Pancreas (tissue), 10 donors: ENCODE measurements at regions not wholly inside any gene's neighbourhood (a gene's known extent, or its start where the extent isn't known, plus 50 kb on each side); places are given as distances from the start of the nearest gene placed in this dataset.

Experiments
- ATAC-seq, 4 donors: fragments of 200-7000 bp; cut with Tn5 transposase; one replicate each; pipeline versions ENCODE4 v1.8.0 to v1.9.1; 2020; ENCODE audit warnings: mild to moderate bottlenecking in 4 of 4, moderate library complexity in 4 of 4
- DNase-seq, 6 donors: peaks; one replicate each; pipeline ENCODE4 v3.0.0-alpha.2; 2020
- FAIRE-seq: peaks from 2 replicates; lab custom pipeline; 2012; peaks lifted over from hg19 to GRCh38; lab: Jason Lieb, UNC
- H3K27ac ChIP-seq, 4 donors: fragments of 200-600 bp; sonication (generic); 1 replicate in 3 of 4; 2 replicates in 1 of 4; pipeline versions ENCODE4 v1.5.0 to v1.8.0; 2020
- H3K27me3 ChIP-seq, 4 donors: fragments of 200-600 bp; one replicate each; pipeline ENCODE4 v1.8.0; 2021
- H3K36me3 ChIP-seq, 3 donors: fragments of 200-600 bp; sonication (generic) in 1 of 3; one replicate each; pipeline versions ENCODE4 v1.5.0 to v1.8.0; 2020 to 2021
- H3K4me1 ChIP-seq, 3 donors: fragments of 200-600 bp; one replicate each; pipeline ENCODE4 v1.8.0; 2021
- H3K4me3 ChIP-seq, 4 donors: fragments of 200-600 bp; sonication (generic) in 2 of 4; one replicate each; pipeline versions ENCODE4 v1.5.0 to v1.8.0; 2020 to 2021
- H3K9me3 ChIP-seq, 4 donors: fragments of 200-600 bp; one replicate each; pipeline ENCODE4 v1.8.0; 2021
- CTCF ChIP-seq, 4 donors: fragments of 200-600 bp; sonication (generic) in 3 of 4; IDR thresholded peaks; one replicate each; pipeline versions ENCODE4 v1.5.0 to v1.8.0; 2021; ENCODE audit warnings: antibody characterized with exemption in 4 of 4
- WGBS, 2 donors: extraction: QIAGEN DNeasy Blood & Tissue Kit; methylation state at CpG; one replicate each; pipeline ENCODE4 v1.1.7; 2013; 5-methylcytosine and 5-hydroxymethylcytosine counted together
- intact Hi-C, 3 donors: fragments of 100-400 bp; cut with DNase I; formaldehyde crosslinking; loops; one replicate each; pipeline versions ENCODE4 v1.11.1 to v1.14.2; 2022
- donor health status: healthy with polysubstance abuse.
- donor health status: DM: no; HTN: no; CAD: no; lungs with moderate emphysema.
- donor health status: DM: no; HTN: no; CAD: no.
- donor health status: control.
- donor health status: control.
- donor health status: Bipolar disorder and iron deficiency.
- donor health status: DM: yes; HTN: yes; CAD: no.
- donor health status: DM: no; HTN: no; CAD: no.
- donor health status: DM: no; HTN: no; CAD: no.
- donor health status: DM: yes; HTN: yes; CAD: no.

- Histone ChIP-seq H3K27me3 (no peaks in the 10 kb centered on the region), H3K9me3 (no peaks in the 10 kb centered on the region), H3K4me3 (no peak overlapping the region), H3K4me1 (no peaks in the 10 kb centered on the region), H3K36me3 (no peaks in the 10 kb centered on the region), H3K27ac (no peak overlapping the region)
- ATAC-seq: no peak
- 49 to 52% methylated on average over 8 of the region's 8 CpGs for WGBS, 2 donors
- no peak for DNase-seq
- no peak for FAIRE-seq
- TF ChIP-seq CTCF (IDR thresholded peaks at IDR 0.05): no peak
- intact Hi-C loops: no loop called here
Measured at GRCh38 chr18:75581336-75582131, 154.0 kb upstream of the SMIM21 start.

- Histone ChIP-seq H3K4me1 (no peaks in the 10 kb centered on the region), H3K9me3 (no peaks in the 10 kb centered on the region), H3K27me3 (no peaks in the 10 kb centered on the region), H3K36me3 (no peaks in the 10 kb centered on the region), H3K4me3 (no peak overlapping the region), H3K27ac (no peak overlapping the region)
- ATAC-seq (no peak), FAIRE-seq (no peak), DNase-seq (no peak)
- no peak for TF ChIP-seq CTCF (IDR thresholded peaks at IDR 0.05)
- WGBS, 2 donors: 64 to 79% methylated on average over 3 of the region's 3 CpGs
- intact Hi-C loops: no loop called here
Measured at GRCh38 chr18:75574187-75574586, 146.7 kb upstream of the SMIM21 start.

GRCh38 chr18:75563150-75563549 lies 135.6 kb upstream of the SMIM21 start:
- no peaks in the 10 kb centered on the region for H3K9me3 ChIP-seq
- H3K4me3 ChIP-seq: no peak overlapping the region
- intact Hi-C loops: no loop called here
- DNase-seq: no peak
- WGBS, 2 donors: 58 to 74% methylated on average over 5 of the region's 5 CpGs
- no peaks in the 10 kb centered on the region for H3K27me3 ChIP-seq
- no peaks in the 10 kb centered on the region for H3K36me3 ChIP-seq
- no peak for FAIRE-seq
- no peaks in the 10 kb centered on the region for H3K4me1 ChIP-seq
- no peak overlapping the region for H3K27ac ChIP-seq
- TF ChIP-seq CTCF (IDR thresholded peaks at IDR 0.05): no peak
- no peak for ATAC-seq

GRCh38 chr18:75562216-75562615 lies 134.7 kb upstream of the SMIM21 start:
- H3K9me3 ChIP-seq: no peaks in the 10 kb centered on the region
- intact Hi-C loops: no loop called here
- ATAC-seq: no peak
- WGBS, 2 donors: 54 to 68% methylated on average over 5 of the region's 5 CpGs
- H3K27me3 ChIP-seq: no peaks in the 10 kb centered on the region
- no peak overlapping the region for H3K4me3 ChIP-seq
- no peak for FAIRE-seq
- no peaks in the 10 kb centered on the region for H3K4me1 ChIP-seq
- no peaks in the 10 kb centered on the region for H3K36me3 ChIP-seq
- DNase-seq: no peak
- no peak overlapping the region for H3K27ac ChIP-seq
- TF ChIP-seq CTCF (IDR thresholded peaks at IDR 0.05): no peak

GRCh38 chr18:75558790-75559189 lies 131.3 kb upstream of the SMIM21 start:
- H3K27me3 ChIP-seq: no peaks in the 10 kb centered on the region
- H3K4me1 ChIP-seq: no peaks in the 10 kb centered on the region
- intact Hi-C loops: no loop called here
- no peak overlapping the region for H3K4me3 ChIP-seq
- ATAC-seq (no peak), DNase-seq (no peak), FAIRE-seq (no peak)
- no peaks in the 10 kb centered on the region for H3K36me3 ChIP-seq
- no peak overlapping the region for H3K27ac ChIP-seq
- no peaks in the 10 kb centered on the region for H3K9me3 ChIP-seq
- no peak for TF ChIP-seq CTCF (IDR thresholded peaks at IDR 0.05)
- 59 to 70% methylated on average over 1 of the region's 1 CpG for WGBS, 2 donors
